HCT116 (cell line): ENCODE measurements at regions not wholly inside any gene's neighbourhood (a gene's known extent, or its start where the extent isn't known, plus 50 kb on each side); places are given as distances from the start of the nearest gene placed in this dataset.

Experiments used
- ATAC-seq: fragments of 200-7000 bp; cut with Tn5 transposase; 2 replicates; pipeline ENCODE4 v1.9.1; 2020; ENCODE audit warnings: mild to moderate bottlenecking, moderate library complexity
- BruUV-seq: library from RNA; stranded (reverse); fragments of 400-500 nt; replicated peaks from 2 replicates; lab custom pipeline; 2021; lab: Mats Ljungman, UMichigan
- CTCF ChIA-PET: fragments of 300-600 bp; sonication (Branson Sonifier 250); formaldehyde crosslinking; loops from one replicate; lab custom pipeline; 2021; ENCODE audit warnings: antibody characterized with exemption; lab: Charles Lee
- POLR2A ChIA-PET: fragments of 300-600, 350-600 bp; sonication (Branson Sonifier 250); formaldehyde crosslinking; loops from one replicate; lab custom pipeline; 2021; ENCODE audit warnings: antibody characterized with exemption; lab: Charles Lee
- RAD21 ChIA-PET, 2 experiments: fragments of 300-600 bp; sonication (Branson Sonifier 250); formaldehyde crosslinking; loops; one replicate each; lab custom pipeline; 2023; ENCODE audit warnings: low total read pairs in 2 of 2; ENCODE audit not compliant: uncharacterized antibody in 2 of 2, unreplicated experiment in 2 of 2, low non-redundant PET in 1 of 2; lab: Charles Lee
- DNase-seq: peaks from one replicate; pipeline ENCODE4 v3.0.0-alpha.2; 2010; ENCODE audit warnings: low read depth, low spot score
- H2AFZ ChIP-seq: fragments of 200-600 bp; shearing (Covaris generic), sonication (generic); 2 replicates; pipeline ENCODE4 v1.6.1; 2017; ENCODE audit warnings: low read depth, mixed run types, mixed read lengths, antibody characterized with exemption, low read length; ENCODE audit not compliant: poor library complexity, severe bottlenecking
- H3K27ac ChIP-seq: 2 replicates; pipeline ENCODE4 v1.5.1; 2012; ENCODE audit warnings: low read depth, low read length
- H3K27me3 ChIP-seq: fragments of 200-600 bp; sonication (generic); 2 replicates; pipeline ENCODE4 v1.6.1; 2016; ENCODE audit warnings: mixed run types, low read length, mixed read lengths; ENCODE audit not compliant: insufficient read depth
- H3K36me3 ChIP-seq, 2 experiments: fragments of 200-500 bp in 1 of 2; fragments of 200-600 bp in 1 of 2; sonication (Bioruptor generic) in 1 of 2; sonication (generic) in 1 of 2; 2 replicates each; pipeline versions ENCODE4 v1.5.1 to v1.6.1; 2014 to 2016; ENCODE audit warnings: low read length in 2 of 2, inconsistent platforms in 1 of 2, mixed read lengths in 1 of 2, mixed run types in 1 of 2; ENCODE audit not compliant: insufficient read depth in 2 of 2, control insufficient read depth in 1 of 2
- H3K4me1 ChIP-seq, 2 experiments: fragments of 200-600 bp in 1 of 2; sonication (generic) in 1 of 2; 2 replicates each; pipeline versions ENCODE4 v1.5.1 to v1.6.1; 2012 to 2017; ENCODE audit warnings: low read length in 2 of 2, inconsistent platforms in 1 of 2, mild to moderate bottlenecking in 1 of 2, mixed read lengths in 1 of 2, mixed run types in 1 of 2, moderate library complexity in 1 of 2; ENCODE audit not compliant: insufficient read depth in 2 of 2, control insufficient read depth in 1 of 2
- H3K4me2 ChIP-seq: fragments of 200-600 bp; sonication (generic); 2 replicates; pipeline ENCODE4 v1.6.1; 2017; ENCODE audit warnings: mixed run types, low read length, mixed read lengths
- H3K4me3 ChIP-seq, 2 experiments: fragments of 200-600 bp in 1 of 2; sonication (generic) in 1 of 2; replicated peaks in 1 of 2; 2 replicates each; pipeline ENCODE4 v1.5.1; 2011 to 2016; ENCODE audit warnings: low read length in 2 of 2, control low read depth in 1 of 2, low read depth in 1 of 2, mild to moderate bottlenecking in 1 of 2, mixed read lengths in 1 of 2, mixed run types in 1 of 2
- H3K79me2 ChIP-seq: fragments of 200-600 bp; sonication (generic); 2 replicates; pipeline ENCODE4 v1.6.1; 2017; ENCODE audit warnings: mild to moderate bottlenecking, mixed run types, low read length, moderate library complexity, mixed read lengths; ENCODE audit not compliant: insufficient read depth
- H3K9ac ChIP-seq: fragments of 200-600 bp; sonication (generic); 2 replicates; pipeline ENCODE4 v1.6.1; 2016; ENCODE audit warnings: low read length, mixed read lengths
- H3K9me2 ChIP-seq: fragments of 200-600 bp; sonication (generic), shearing (Covaris generic); 2 replicates; pipeline ENCODE4 v1.6.1; 2017; ENCODE audit warnings: mixed run types, mild to moderate bottlenecking, moderate library complexity; ENCODE audit not compliant: insufficient read depth
- H3K9me3 ChIP-seq, 2 experiments: fragments of 200-500 bp in 1 of 2; fragments of 200-600 bp in 1 of 2; sonication (Bioruptor generic) in 1 of 2; sonication (generic) in 1 of 2; 2 replicates each; pipeline ENCODE4 v1.6.1; 2014 to 2017; ENCODE audit warnings: low read length in 2 of 2, mixed read lengths in 2 of 2, inconsistent platforms in 1 of 2, low read depth in 1 of 2, mild to moderate bottlenecking in 1 of 2, mixed run types in 1 of 2, moderate library complexity in 1 of 2; ENCODE audit not compliant: control insufficient read depth in 1 of 2, insufficient read depth in 1 of 2
- H4K20me1 ChIP-seq: fragments of 200-600 bp; sonication (generic), shearing (Covaris generic); 2 replicates; pipeline ENCODE4 v1.6.1; 2017; ENCODE audit warnings: mixed run types, mild to moderate bottlenecking, moderate library complexity; ENCODE audit not compliant: insufficient read depth
- CBX3 ChIP-seq: IDR thresholded peaks from 2 replicates; pipeline ENCODE4 v1.6.1; 2012; ENCODE audit warnings: low read depth
- EGR1 ChIP-seq: IDR thresholded peaks from 2 replicates; pipeline ENCODE4 v1.6.1; 2012; ENCODE audit warnings: low read depth
- EZH2 ChIP-seq: fragments of 200-600 bp; sonication (generic); IDR thresholded peaks from 2 replicates; pipeline ENCODE4 v1.6.1; 2017; ENCODE audit warnings: antibody characterized with exemption, mixed run types
- EZH2phosphoT487 ChIP-seq: fragments of 200-600 bp; IDR thresholded peaks from 2 replicates; pipeline ENCODE4 v1.6.1; 2018; ENCODE audit warnings: antibody characterized with exemption, borderline replicate concordance
- MAX ChIP-seq: IDR thresholded peaks from 2 replicates; pipeline ENCODE4 v1.6.1; 2012
- POLR2AphosphoS5 ChIP-seq: IDR thresholded peaks from 2 replicates; pipeline ENCODE4 v1.6.1; 2011; ENCODE audit warnings: mild to moderate bottlenecking, low read depth, low read length, moderate library complexity
- RAD21 ChIP-seq: IDR thresholded peaks from 2 replicates; pipeline ENCODE4 v1.6.1; 2012; ENCODE audit warnings: low read depth, mild to moderate bottlenecking
- SRF ChIP-seq: IDR thresholded peaks from 2 replicates; pipeline ENCODE4 v1.6.1; 2012; ENCODE audit warnings: low read depth
- TCF7L2 ChIP-seq: IDR thresholded peaks from 2 replicates; pipeline ENCODE4 v1.7.0; 2011; ENCODE audit warnings: borderline replicate concordance, inconsistent platforms; ENCODE audit not compliant: insufficient read depth, insufficient read length; ENCODE audit errors: extremely low read depth
- YY1 ChIP-seq: IDR thresholded peaks from 2 replicates; pipeline ENCODE4 v1.6.1; 2011; ENCODE audit warnings: low read length, low read depth, moderate library complexity, mild to moderate bottlenecking; ENCODE audit not compliant: insufficient replicate concordance; ENCODE audit errors: extremely low read depth
- ZBTB33 ChIP-seq: IDR thresholded peaks from 2 replicates; pipeline ENCODE4 v1.6.1; 2011; ENCODE audit warnings: mild to moderate bottlenecking, low read length, moderate library complexity; ENCODE audit not compliant: insufficient replicate concordance; ENCODE audit errors: extremely low read depth
- ZFX ChIP-seq: fragments of 450-650 bp; IDR thresholded peaks from 2 replicates; pipeline ENCODE4 v1.6.1; 2017
- ZNF274 ChIP-seq: fragments of 200-500 bp; sonication (Bioruptor generic); IDR thresholded peaks from 2 replicates; pipeline ENCODE4 v1.6.1; 2014; ENCODE audit warnings: mild to moderate bottlenecking, low read depth, low read length, inconsistent platforms
- intact Hi-C: fragments of 100-400 bp; cut with micrococcal nuclease; formaldehyde crosslinking; loops from 2 replicates; pipeline ENCODE4 v1.10.0; 2022
- TF ChIP-seq, protein P1 (sequence below): IDR thresholded peaks from 2 replicates; pipeline ENCODE4 v1.6.1; 2012; ENCODE audit warnings: low read depth

DNA sequence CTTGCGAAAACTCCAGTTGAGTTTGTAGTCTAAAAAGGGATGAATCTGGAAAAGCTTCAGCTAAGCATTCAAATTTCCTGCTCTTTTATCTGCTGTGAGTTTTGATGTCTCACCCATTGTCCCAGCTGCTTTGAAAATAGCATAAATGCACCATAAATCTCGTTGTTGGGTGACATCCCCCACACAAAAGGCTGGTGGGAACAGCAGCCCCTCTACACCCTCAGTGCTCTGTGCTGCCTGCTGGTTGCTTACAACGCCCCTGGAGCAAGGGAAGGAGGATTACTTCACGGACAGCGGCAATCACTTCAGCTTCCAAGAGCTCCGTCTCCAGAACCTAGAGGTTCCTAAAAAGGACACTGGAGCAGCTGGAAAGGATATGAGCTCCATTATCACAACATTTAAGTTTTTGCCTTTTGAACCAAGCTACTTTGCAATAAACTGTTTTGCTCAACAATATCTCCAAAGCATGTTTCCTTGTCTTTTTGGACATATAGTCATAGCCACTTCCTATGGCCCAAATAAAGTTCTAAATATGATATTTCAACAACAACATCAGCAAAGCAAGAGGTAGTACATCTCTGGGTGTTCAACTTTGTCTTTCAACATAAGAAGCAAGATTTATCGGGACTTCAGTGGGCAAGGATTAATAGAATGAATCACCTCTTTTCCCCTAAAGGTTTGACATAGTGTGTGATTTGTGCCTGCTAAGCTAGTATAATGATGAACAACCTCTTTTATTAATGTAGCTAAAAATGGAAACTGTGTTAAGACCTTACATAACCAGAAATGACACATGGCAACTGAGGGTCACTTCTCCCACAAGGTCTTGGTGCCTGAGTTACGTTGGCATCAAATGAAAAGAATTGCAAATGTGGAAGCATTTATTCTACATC lies 413.5 kb downstream of the TXNL1 start (continued):
- TF ChIP-seq MAX (no peak), RAD21 (no peak), EZH2 (no peak), ZNF274 (no peak), YY1 (no peak)
- TF ChIP-seq, protein P1, sequence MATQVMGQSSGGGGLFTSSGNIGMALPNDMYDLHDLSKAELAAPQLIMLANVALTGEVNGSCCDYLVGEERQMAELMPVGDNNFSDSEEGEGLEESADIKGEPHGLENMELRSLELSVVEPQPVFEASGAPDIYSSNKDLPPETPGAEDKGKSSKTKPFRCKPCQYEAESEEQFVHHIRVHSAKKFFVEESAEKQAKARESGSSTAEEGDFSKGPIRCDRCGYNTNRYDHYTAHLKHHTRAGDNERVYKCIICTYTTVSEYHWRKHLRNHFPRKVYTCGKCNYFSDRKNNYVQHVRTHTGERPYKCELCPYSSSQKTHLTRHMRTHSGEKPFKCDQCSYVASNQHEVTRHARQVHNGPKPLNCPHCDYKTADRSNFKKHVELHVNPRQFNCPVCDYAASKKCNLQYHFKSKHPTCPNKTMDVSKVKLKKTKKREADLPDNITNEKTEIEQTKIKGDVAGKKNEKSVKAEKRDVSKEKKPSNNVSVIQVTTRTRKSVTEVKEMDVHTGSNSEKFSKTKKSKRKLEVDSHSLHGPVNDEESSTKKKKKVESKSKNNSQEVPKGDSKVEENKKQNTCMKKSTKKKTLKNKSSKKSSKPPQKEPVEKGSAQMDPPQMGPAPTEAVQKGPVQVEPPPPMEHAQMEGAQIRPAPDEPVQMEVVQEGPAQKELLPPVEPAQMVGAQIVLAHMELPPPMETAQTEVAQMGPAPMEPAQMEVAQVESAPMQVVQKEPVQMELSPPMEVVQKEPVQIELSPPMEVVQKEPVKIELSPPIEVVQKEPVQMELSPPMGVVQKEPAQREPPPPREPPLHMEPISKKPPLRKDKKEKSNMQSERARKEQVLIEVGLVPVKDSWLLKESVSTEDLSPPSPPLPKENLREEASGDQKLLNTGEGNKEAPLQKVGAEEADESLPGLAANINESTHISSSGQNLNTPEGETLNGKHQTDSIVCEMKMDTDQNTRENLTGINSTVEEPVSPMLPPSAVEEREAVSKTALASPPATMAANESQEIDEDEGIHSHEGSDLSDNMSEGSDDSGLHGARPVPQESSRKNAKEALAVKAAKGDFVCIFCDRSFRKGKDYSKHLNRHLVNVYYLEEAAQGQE: no peak

DNA sequence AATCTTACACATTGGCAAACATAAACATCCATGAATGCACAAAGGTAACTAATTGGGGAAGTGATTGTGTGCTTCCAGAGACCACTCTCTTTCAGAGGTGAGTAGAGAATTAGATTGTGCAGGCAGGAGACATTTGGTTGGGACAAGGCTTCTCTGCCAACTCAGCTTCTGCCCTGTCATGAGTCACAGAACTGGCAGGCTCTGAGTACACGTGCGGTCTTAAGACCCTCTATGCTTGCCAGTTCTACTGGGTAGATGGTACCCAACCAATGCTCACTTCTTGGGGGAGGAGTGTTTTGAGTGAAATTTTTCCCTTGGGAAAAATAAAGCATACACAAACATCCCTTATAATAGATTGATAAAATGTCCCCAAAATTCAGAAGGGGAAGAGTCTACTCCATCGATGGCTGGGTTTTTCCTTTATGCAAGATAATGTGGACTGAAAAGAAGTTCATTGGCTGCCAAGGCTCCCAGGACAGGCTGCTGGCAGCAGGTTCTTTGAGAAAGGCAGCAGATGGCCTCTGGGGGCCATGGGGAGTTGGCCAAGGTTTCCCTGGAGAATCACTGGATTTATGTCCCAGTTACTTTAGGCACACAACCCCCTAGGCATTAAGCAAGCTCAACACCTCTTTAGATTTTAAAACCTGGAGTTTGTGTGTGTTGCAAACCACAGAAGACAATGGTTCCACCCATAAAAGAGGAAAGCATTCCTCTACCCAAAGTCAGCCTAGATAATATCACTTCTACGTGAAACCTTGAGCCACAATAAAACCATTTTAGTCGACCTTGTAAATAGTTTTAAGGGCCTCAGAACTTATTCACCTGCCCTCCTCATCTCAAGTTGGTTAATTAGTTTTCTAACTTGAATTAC lies 417.0 kb downstream of the TXNL1 start:
- no peak for DNase-seq
- TF ChIP-seq EZH2phosphoT487 (no peak), EGR1 (no peak), ZFX (no peak), ZBTB33 (no peak), SRF (no peak), MAX (no peak), YY1 (no peak), POLR2AphosphoS5 (no peak), CBX3 (no peak), TCF7L2 (no peak)

More for the DNA sequence above, 417.0 kb downstream of the TXNL1 start:
- ChIA-PET POLR2A (no interaction called here), RAD21 (no interaction called here), CTCF (no interaction called here)
- Histone ChIP-seq H3K9me2 (no peaks in the 10 kb centered on the region), H3K9me3 (no peaks in the 10 kb centered on the region; a peak in 2 of 4 replicates), H3K4me2 (no peak overlapping the region), H4K20me1 (no peaks in the 10 kb centered on the region), H3K27me3 (no peaks in the 10 kb centered on the region), H3K4me3 (no peak overlapping the region), H3K4me1 (no peaks in the 10 kb centered on the region), H3K27ac (no peak overlapping the region), H3K9ac (no peak overlapping the region), H3K36me3 (no peaks in the 10 kb centered on the region), H3K79me2 (no peaks in the 10 kb centered on the region), H2AFZ (no peak overlapping the region)
- no TSS peak for BruUV-seq
- no peak for ATAC-seq
- intact Hi-C loops: no loop called here
